ENCODE measurements at regions not wholly inside any gene's neighbourhood (a gene's known extent, or its start where the extent isn't known, plus 50 kb on each side); places are given as distances from the start of the nearest gene placed in this dataset.
"Not testable (repeated sequence)": the region's sequence is repeated elsewhere in the genome, so short reads cannot be mapped to it uniquely, and the experiment has no call there.

GRCh38 chr14:19659850-19660558 is 53.7 kb downstream of the OR11H2 start:
- CTCF ChIA-PET (ENCODE audit: low intra/inter-chr PET ratio); BruUV-seq (replicated peaks); H3K4me2 ChIP-seq (ENCODE audit: insufficient read depth, low read length); intact Hi-C loops (cut with micrococcal nuclease); H3K27me3 ChIP-seq (ENCODE audit: control insufficient read depth in 2 of 2, insufficient read depth in 2 of 2, low read length in 2 of 2); H3K79me2 ChIP-seq (ENCODE audit: control insufficient read depth, insufficient read depth, low read length); H4K20me1 ChIP-seq (replicated peaks; ENCODE audit: control insufficient read depth, insufficient read depth, low read length); H3K4me1 ChIP-seq (replicated peaks in 1 of 2; ENCODE audit: control insufficient read depth in 2 of 2, insufficient read depth in 2 of 2, low read length in 2 of 2); H3K27ac ChIP-seq (ENCODE audit: extremely low read depth, low read depth, low read length); H3K9me3 ChIP-seq (replicated peaks; ENCODE audit: control insufficient read depth, insufficient read depth, low read depth, low read length); in situ Hi-C loops (cut with MboI); H3K4me3 ChIP-seq; H3K9me1 ChIP-seq (ENCODE audit: control insufficient read depth, insufficient read depth, low read length); H2AFZ ChIP-seq (ENCODE audit: low read depth, low read length); ATAC-seq; DNase-seq (ENCODE audit: extremely low read depth in 1 of 4, low spot score in 3 of 4); H3K9ac ChIP-seq (ENCODE audit: insufficient read depth in 1 of 2, low read depth in 2 of 2, low read length in 2 of 2); H3K36me3 ChIP-seq (ENCODE audit: control insufficient read depth, insufficient read depth, low read length); FAIRE-seq; POLR2A ChIA-PET: not testable (repeated sequence)
- no CpG with 5 or more reads among the region's 3 CpGs for WGBS (ENCODE audit: insufficient coverage, low coverage, missing lambda C conversion rate)

- H3K79me2 ChIP-seq (ENCODE audit: control insufficient read depth, insufficient read depth, low read length); FAIRE-seq; in situ Hi-C loops (cut with MboI); BruUV-seq (replicated peaks); H3K9ac ChIP-seq (ENCODE audit: insufficient read depth in 1 of 2, low read depth in 2 of 2, low read length in 2 of 2); H2AFZ ChIP-seq (ENCODE audit: low read depth, low read length); H3K9me1 ChIP-seq (ENCODE audit: control insufficient read depth, insufficient read depth, low read length); H3K9me3 ChIP-seq (replicated peaks; ENCODE audit: control insufficient read depth, insufficient read depth, low read depth, low read length); CTCF ChIA-PET (ENCODE audit: low intra/inter-chr PET ratio); POLR2A ChIA-PET; DNase-seq (ENCODE audit: extremely low read depth in 1 of 4, low spot score in 3 of 4); H3K4me3 ChIP-seq; H3K36me3 ChIP-seq (ENCODE audit: control insufficient read depth, insufficient read depth, low read length); H3K27me3 ChIP-seq (ENCODE audit: control insufficient read depth in 2 of 2, insufficient read depth in 2 of 2, low read length in 2 of 2); intact Hi-C loops (cut with micrococcal nuclease); H3K4me2 ChIP-seq (ENCODE audit: insufficient read depth, low read length); H3K4me1 ChIP-seq (replicated peaks in 1 of 2; ENCODE audit: control insufficient read depth in 2 of 2, insufficient read depth in 2 of 2, low read length in 2 of 2); ATAC-seq; H3K27ac ChIP-seq (ENCODE audit: extremely low read depth, low read depth, low read length); H4K20me1 ChIP-seq (replicated peaks; ENCODE audit: control insufficient read depth, insufficient read depth, low read length): not testable (repeated sequence)
- no CpG with 5 or more reads among the region's 7 CpGs for WGBS (ENCODE audit: insufficient coverage, low coverage, missing lambda C conversion rate)
Observed at GRCh38 chr14:19658706-19659105, 55.0 kb downstream of the OR11H2 start.

GRCh38 chr14:19638565-19638964 is 75.1 kb downstream of the OR11H2 start:
- H3K27me3 ChIP-seq (ENCODE audit: control insufficient read depth in 2 of 2, insufficient read depth in 2 of 2, low read length in 2 of 2); H3K4me3 ChIP-seq; intact Hi-C loops (cut with micrococcal nuclease); H3K9me1 ChIP-seq (ENCODE audit: control insufficient read depth, insufficient read depth, low read length); H3K4me2 ChIP-seq (ENCODE audit: insufficient read depth, low read length); BruUV-seq (replicated peaks); ATAC-seq; H3K9me3 ChIP-seq (replicated peaks; ENCODE audit: control insufficient read depth, insufficient read depth, low read depth, low read length); in situ Hi-C loops (cut with MboI); POLR2A ChIA-PET; H3K9ac ChIP-seq (ENCODE audit: insufficient read depth in 1 of 2, low read depth in 2 of 2, low read length in 2 of 2); DNase-seq (ENCODE audit: extremely low read depth in 1 of 4, low spot score in 3 of 4); H3K79me2 ChIP-seq (ENCODE audit: control insufficient read depth, insufficient read depth, low read length); H3K4me1 ChIP-seq (replicated peaks in 1 of 2; ENCODE audit: control insufficient read depth in 2 of 2, insufficient read depth in 2 of 2, low read length in 2 of 2); H2AFZ ChIP-seq (ENCODE audit: low read depth, low read length); CTCF ChIA-PET (ENCODE audit: low intra/inter-chr PET ratio); FAIRE-seq; H4K20me1 ChIP-seq (replicated peaks; ENCODE audit: control insufficient read depth, insufficient read depth, low read length); H3K36me3 ChIP-seq (ENCODE audit: control insufficient read depth, insufficient read depth, low read length); H3K27ac ChIP-seq (ENCODE audit: extremely low read depth, low read depth, low read length): not testable (repeated sequence)
- no CpG with 5 or more reads among the region's 28 CpGs for WGBS (ENCODE audit: insufficient coverage, low coverage, missing lambda C conversion rate)

- H3K27ac ChIP-seq (ENCODE audit: extremely low read depth, low read depth, low read length); H3K4me1 ChIP-seq (replicated peaks in 1 of 2; ENCODE audit: control insufficient read depth in 2 of 2, insufficient read depth in 2 of 2, low read length in 2 of 2); H3K4me3 ChIP-seq; H2AFZ ChIP-seq (ENCODE audit: low read depth, low read length); H3K9me3 ChIP-seq (replicated peaks; ENCODE audit: control insufficient read depth, insufficient read depth, low read depth, low read length); POLR2A ChIA-PET; intact Hi-C loops (cut with micrococcal nuclease); H3K79me2 ChIP-seq (ENCODE audit: control insufficient read depth, insufficient read depth, low read length); H3K9ac ChIP-seq (ENCODE audit: insufficient read depth in 1 of 2, low read depth in 2 of 2, low read length in 2 of 2); FAIRE-seq; DNase-seq (ENCODE audit: extremely low read depth in 1 of 4, low spot score in 3 of 4); H3K9me1 ChIP-seq (ENCODE audit: control insufficient read depth, insufficient read depth, low read length); H4K20me1 ChIP-seq (replicated peaks; ENCODE audit: control insufficient read depth, insufficient read depth, low read length); in situ Hi-C loops (cut with MboI); CTCF ChIA-PET (ENCODE audit: low intra/inter-chr PET ratio); H3K4me2 ChIP-seq (ENCODE audit: insufficient read depth, low read length); BruUV-seq (replicated peaks); H3K27me3 ChIP-seq (ENCODE audit: control insufficient read depth in 2 of 2, insufficient read depth in 2 of 2, low read length in 2 of 2); H3K36me3 ChIP-seq (ENCODE audit: control insufficient read depth, insufficient read depth, low read length): not testable (repeated sequence)
- WGBS (ENCODE audit: insufficient coverage, low coverage, missing lambda C conversion rate), result no CpG with 5 or more reads among the region's 7 CpGs
- peak; percentile 49; the same call in 2 of the 3 replicates for ATAC-seq
Observed at GRCh38 chr14:19638042-19638322, 75.7 kb downstream of the OR11H2 start.
